Colon (tissue), 2 donors: ENCODE measurements at regions not wholly inside any gene's neighbourhood (a gene's known extent, or its start where the extent isn't known, plus 50 kb on each side); places are given as distances from the start of the nearest gene placed in this dataset.
"Not testable (repeated sequence)": the region's sequence is repeated elsewhere in the genome, so short reads cannot be mapped to it uniquely, and the experiment has no call there.

Experiments
- FAIRE-seq: peaks from 2 replicates; lab custom pipeline; 2012; peaks lifted over from hg19 to GRCh38; lab: Jason Lieb, UNC
- donor health status: control.
- donor health status: control.

DNA sequence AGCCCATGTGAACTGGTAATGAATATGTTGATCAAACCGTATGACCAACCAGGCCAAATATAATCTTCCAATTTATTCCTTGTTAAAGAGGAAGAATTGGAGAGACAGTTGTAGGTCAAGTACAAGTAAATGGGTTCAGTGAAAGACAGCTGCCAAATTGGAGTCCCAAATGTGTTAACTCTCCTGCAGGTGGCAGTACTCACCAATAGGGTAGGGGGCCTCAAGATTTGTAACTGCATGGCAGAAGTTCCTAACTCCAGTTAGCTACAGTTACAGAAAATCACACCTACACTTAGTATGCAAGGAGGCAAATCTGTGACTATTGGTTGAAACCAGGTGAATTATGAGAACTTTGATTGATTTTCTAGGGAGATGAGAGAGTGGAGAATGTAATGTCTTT is 278.0 kb downstream of the ZBBX start:
- FAIRE-seq: no peak

DNA sequence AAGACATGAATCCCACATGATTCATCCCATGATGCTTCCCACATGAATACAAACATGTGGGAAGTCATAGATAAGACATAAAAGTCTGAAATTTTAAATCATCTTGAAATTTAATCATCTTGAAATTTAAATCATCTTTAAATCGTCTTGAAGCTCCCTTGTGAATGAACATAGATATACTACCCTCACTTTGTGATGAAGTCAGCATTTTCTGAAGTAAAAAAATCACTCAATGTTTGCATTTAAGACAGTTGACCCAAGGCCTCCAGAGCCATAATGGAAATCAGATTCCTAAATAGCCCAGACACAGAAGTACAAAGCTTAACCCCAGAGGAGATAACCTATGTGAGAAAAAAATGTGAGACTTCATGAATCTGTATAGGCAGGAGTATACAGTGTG is 279.4 kb downstream of the ZBBX start:
- FAIRE-seq: no peak

- FAIRE-seq: no peak
Observed at GRCh38 chr3:167100200-167100599, 279.9 kb downstream of the ZBBX start.

- no peak for FAIRE-seq
Observed at GRCh38 chr3:167095976-167096375, 284.1 kb downstream of the ZBBX start.

GRCh38 chr3:167094632-167095031 is 285.5 kb downstream of the ZBBX start:
- no peak for FAIRE-seq

DNA sequence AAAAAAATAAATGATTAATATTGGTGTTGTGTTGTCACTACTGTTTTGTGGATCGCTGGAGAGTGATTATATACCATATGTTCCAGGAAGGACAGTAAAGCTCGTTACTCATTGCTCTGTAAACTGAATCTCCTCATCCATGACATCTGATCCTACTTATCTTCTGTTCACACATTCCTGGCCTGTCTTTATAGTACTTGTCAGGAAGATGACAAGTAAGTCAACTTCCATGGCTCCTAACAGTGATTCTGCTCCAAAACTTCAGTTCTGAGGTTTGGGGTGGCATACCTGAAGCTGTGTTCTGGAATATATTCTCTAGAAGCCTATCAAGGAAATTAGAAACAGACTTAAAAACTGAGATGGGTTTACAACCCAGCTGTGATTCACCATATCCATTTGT is 288.9 kb downstream of the ZBBX start:
- FAIRE-seq: no peak

DNA sequence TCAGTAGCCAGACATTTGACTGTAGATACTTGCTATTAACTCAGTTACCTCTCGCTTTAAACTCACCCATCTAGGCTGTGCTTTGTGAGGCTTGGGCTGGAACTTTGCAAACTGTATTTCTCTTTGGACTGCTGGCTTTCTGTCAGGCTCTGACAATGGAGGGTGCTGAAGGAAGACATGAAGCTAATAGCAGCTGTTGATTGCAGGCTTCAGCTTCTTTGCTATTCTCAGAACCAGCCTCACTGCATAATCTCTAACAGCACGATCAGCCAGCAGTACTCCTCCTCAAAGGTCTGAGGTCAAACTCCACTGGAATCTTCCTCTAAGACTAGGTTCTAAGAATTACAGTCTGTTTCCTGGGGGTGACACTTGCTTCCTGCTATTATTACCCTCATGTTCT is 295.6 kb downstream of the ZBBX start:
- no peak for FAIRE-seq

- no peak for FAIRE-seq
Observed at GRCh38 chr3:167078070-167078622, 302.0 kb downstream of the ZBBX start.

DNA sequence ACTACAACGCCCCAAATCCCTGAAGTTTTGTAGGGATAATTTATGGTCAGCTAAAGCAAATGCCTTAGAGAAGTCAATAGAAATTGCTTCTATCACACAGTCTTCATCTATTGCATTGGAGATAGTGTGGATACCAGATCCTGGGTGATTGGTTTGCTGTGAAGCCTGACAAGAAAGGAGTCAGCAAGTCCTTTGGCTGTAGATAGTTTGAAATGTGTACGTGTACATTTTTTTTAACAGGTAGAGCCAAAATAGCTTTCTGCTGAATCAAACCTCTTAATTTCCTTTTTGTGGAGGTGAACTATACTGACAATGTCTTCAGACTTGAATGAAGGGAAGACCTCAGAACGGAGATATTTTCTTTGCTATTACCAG is 312.3 kb downstream of the ZBBX start:
- FAIRE-seq: no peak

GRCh38 chr3:167066977-167067786 is 312.9 kb downstream of the ZBBX start:
- FAIRE-seq: no peak

- FAIRE-seq: no peak
Observed at GRCh38 chr3:167057581-167057980, 322.5 kb downstream of the ZBBX start.

DNA sequence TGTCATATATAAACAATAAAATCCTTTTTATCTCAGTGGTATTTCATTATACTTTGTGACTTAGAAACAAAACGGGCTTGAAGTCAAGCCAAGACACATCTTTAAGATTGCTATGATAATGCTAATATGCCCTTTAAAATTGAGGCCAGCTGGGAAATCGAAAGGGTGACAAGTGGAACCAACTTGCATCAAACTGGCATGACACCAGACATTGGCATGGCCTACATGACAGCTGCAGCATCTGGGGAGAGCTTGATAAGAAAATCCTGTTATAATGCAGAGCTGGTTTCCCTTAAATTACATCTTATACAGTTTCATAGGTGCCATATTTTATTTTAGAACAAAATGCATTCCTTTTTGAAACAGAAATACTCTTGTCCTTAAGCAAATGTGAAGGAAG is 325.2 kb downstream of the ZBBX start:
- FAIRE-seq: no peak

DNA sequence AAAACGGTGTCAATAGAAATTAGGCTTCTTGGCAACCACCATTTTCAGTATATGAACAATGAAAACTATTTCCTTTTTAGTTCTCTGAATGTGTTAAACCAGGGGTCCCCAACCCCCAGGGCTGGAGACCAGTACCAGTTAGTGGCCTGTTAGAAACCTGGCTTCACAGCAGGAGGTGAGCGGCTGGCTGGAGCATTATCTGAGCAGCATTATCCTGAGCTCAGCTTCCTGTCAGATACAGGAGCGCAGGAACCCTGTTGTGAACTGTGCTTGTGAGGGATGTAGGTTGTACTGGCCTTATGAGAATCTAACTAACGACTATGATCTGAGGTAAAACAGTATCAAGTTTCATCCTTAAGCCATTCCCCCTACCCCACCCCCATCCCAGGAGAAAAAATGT is 328.7 kb downstream of the ZBBX start:
- FAIRE-seq: no peak

DNA sequence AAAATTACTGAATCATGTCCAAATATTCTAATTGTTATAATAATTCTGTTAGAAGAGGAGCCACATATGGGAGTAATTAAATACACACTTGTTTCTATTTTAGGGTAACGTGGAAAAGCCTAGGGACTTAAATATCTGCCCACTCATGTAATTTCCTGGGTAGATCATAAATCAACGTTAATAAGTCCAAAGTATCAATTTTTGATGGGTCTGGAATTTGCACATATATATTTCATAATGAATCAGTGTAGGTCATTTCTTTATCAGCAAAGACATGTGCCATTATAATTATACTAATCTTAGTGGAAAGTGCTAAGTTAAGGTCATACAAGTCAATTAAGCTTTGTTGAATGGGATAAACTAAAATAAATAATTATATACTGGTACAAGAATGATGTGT is 346.2 kb downstream of the ZBBX start:
- FAIRE-seq: no peak

DNA sequence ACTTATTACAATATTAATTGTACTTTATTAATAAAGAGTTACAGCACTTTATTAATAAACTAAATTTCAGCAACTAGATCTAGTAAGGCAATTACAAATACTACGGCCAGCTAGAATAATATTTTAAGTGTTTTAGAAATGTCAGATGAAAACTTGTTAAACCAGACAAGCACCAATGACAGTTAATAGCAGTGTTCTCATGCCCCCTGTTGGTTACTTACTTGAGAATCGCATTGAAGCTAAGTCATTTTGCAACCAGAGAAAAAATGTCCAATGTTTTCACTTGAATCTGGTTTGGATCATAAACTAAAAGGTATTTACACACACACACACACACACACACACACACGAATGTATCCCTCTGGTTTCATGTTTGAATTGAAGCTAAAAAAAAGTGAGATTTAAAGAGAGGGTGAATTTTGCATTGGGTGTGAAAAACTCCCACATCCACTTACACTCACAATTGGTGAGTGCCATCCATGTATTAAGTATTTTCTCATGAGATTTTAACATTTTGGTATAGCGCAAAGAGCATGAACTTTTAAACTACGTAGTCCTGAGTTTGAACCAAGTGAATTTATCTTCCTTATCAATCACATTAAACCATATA is 347.7 kb downstream of the ZBBX start:
- FAIRE-seq: no peak

- FAIRE-seq: no peak
Observed at GRCh38 chr3:167031364-167032049, 348.6 kb downstream of the ZBBX start.

GRCh38 chr3:167030082-167030725 is 349.9 kb downstream of the ZBBX start:
- FAIRE-seq: no peak

- not testable (repeated sequence) for FAIRE-seq
Observed at GRCh38 chr3:167019503-167019902, 360.6 kb downstream of the ZBBX start.

DNA sequence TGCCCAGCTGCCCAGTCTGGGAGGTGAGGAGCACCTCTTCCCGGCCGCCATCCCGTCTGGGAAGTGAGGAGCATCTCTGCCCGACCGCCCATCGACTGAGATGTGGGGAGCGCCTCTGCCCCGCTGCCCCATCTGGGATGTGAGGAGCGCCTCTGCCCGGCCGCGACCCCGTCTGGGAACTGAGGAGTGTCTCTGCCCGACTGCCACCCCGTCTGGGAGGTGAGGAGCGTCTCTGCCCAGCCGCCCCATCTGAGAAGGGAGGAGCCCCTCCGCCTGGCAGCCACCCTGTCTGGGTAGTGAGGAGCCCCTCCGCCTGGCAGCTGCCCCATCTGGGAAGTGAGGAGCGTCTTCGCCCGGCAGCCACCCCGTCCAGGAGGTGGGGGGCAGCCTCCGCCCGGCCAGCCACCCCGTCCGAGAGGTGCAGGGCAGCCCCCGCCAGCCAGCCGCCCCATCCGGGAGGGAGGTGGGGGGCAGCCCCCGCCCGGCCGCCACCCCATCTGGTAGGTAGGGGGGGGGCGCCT is 361.4 kb downstream of the ZBBX start:
- not testable (repeated sequence) for FAIRE-seq

DNA sequence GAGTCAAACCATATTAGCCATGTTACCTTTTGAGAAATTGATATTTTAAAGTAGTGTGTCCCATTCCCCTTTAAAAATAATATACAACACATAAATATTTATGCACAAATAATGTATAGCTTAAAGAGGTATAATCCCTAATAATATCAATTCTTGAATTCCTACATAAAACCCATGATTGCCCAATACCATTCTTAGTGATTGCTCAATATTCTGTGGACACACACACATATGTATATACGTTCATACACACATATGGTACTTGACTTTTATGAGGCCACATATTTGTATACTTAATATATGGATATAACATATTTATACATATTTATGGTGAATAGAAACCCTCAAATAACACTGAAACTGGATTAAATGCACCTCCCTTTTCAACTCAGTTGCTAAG is 367.4 kb downstream of the ZBBX start:
- FAIRE-seq: no peak

DNA sequence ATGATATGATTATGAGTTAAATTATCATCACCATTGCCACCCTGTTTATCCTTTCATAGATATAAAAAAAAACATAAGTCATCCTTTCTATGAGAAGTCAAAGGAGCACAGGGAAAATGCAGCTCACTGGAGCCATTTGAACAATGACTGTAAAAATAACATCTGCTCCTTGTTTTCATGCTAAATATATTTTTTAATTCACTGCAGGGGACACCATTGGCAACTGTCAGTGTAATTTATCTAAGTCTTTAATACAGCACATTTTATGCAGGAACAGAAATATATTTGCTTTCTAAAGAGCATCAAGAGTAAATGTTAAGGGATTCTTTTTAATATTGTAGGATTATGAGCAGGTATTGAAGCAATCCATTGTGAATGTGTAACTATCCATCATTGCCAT is 371.3 kb downstream of the ZBBX start:
- no peak for FAIRE-seq

- no peak for FAIRE-seq
Observed at GRCh38 chr3:167001374-167001773, 378.7 kb downstream of the ZBBX start.
